Spleen (tissue), 7 donors: ENCODE measurements at regions not wholly inside any gene's neighbourhood (a gene's known extent, or its start where the extent isn't known, plus 50 kb on each side); places are given as distances from the start of the nearest gene placed in this dataset.

Experiments
- CTCF ChIP-seq, 11 experiments: fragments of 200-600 bp in 7 of 11; fragments of 450-650 bp in 4 of 11; sonication (generic) in 4 of 11; IDR thresholded peaks in 8 of 11; conservative IDR thresholded peaks in 3 of 11; 1 replicate in 7 of 11; 2 replicates in 4 of 11; pipeline versions ENCODE4 v1.4.0 to v1.8.0; 2016 to 2021; ENCODE audit warnings: antibody characterized with exemption in 11 of 11, inconsistent platforms in 4 of 11, mild to moderate bottlenecking in 1 of 11
- POLR2A ChIP-seq, 3 donors: fragments of 450-650 bp; IDR thresholded peaks; one replicate each; pipeline ENCODE4 v1.5.1; 2017; ENCODE audit warnings: antibody characterized with exemption in 3 of 3, mild to moderate bottlenecking in 1 of 3
- donor health status: DM: no; HTN: no; CAD: no; lungs with moderate emphysema.
- donor health status: DM: no; HTN: no; CAD: no.
- donor health status: DM: no; HTN: no; CAD: no.

- TF ChIP-seq CTCF (IDR thresholded peaks at IDR 0.05 in 8 of 11, conservative IDR thresholded peaks at IDR 0.05 in 3 of 11) (no peak), POLR2A (IDR thresholded peaks at IDR 0.05) (no peak)
These were observed 919.9 kb downstream of the SLITRK1 start for GRCh38 chr13:82962397-82962796.
